Astrocyte of the spinal cord (primary cell): ENCODE measurements at regions not wholly inside any gene's neighbourhood (a gene's known extent, or its start where the extent isn't known, plus 50 kb on each side); places are given as distances from the start of the nearest gene placed in this dataset.

Experiments used
- DNase-seq: peaks from one replicate; pipeline ENCODE4 v3.0.0; 2011; ENCODE audit warnings: low read depth, low spot score
- H3K4me3 ChIP-seq: 2 replicates; pipeline ENCODE4 v1.5.1; 2011; ENCODE audit warnings: low read depth, mild to moderate bottlenecking, low read length, moderate library complexity
- in situ Hi-C: cut with HindIII; loops from 2 replicates; pipeline ENCODE4 v1.10.0; 2017; ENCODE audit warnings: low sequenced_read_pairs
- TF ChIP-seq, protein P1 (sequence below): IDR thresholded peaks from 2 replicates; pipeline ENCODE4 v1.5.1; 2012; ENCODE audit warnings: low read depth, mild to moderate bottlenecking, low read length, inconsistent platforms

DNA sequence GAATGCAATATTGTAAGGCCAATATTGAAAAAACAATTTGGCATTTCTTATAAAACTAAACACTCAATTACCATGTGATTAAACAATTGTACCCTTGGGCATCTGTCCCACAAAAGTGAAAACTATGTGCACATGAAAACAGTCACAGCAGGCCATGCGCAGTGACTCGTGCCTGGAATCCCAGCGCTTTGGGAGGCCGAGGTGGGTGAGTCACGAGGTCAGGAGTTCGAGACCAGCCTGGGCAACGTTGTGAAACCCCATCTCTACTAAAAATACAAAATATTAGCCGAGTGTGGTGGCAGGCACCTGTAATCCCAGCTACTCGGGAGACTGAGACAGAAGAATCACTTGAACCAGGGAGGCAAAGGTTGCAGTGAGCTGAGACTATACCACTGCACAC is 343.7 kb downstream of the DMRTA1 start:
- TF ChIP-seq, protein P1, sequence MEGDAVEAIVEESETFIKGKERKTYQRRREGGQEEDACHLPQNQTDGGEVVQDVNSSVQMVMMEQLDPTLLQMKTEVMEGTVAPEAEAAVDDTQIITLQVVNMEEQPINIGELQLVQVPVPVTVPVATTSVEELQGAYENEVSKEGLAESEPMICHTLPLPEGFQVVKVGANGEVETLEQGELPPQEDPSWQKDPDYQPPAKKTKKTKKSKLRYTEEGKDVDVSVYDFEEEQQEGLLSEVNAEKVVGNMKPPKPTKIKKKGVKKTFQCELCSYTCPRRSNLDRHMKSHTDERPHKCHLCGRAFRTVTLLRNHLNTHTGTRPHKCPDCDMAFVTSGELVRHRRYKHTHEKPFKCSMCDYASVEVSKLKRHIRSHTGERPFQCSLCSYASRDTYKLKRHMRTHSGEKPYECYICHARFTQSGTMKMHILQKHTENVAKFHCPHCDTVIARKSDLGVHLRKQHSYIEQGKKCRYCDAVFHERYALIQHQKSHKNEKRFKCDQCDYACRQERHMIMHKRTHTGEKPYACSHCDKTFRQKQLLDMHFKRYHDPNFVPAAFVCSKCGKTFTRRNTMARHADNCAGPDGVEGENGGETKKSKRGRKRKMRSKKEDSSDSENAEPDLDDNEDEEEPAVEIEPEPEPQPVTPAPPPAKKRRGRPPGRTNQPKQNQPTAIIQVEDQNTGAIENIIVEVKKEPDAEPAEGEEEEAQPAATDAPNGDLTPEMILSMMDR: no peak
- in situ Hi-C loops: no loop called here
- no peak for DNase-seq
- no peak overlapping the region for H3K4me3 ChIP-seq

DNA sequence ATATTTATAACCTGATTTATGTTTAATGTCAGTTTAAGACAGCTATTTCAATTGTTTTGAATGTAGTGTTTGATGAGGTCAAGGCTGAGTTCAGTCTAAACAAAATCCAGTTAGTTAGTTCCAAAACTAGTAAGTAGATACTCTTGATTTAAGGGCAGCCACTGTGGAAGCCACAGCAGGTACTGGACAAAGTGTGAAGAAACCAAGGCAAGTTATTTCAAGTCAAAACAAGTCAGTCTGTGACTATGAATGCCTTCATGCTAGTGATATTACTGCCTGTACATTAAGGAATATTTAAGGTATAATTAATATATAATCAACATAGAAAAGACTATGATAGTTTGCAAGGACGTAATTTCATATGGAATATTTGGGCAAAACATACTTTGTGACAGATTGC is 362.3 kb downstream of the DMRTA1 start:
- no peak for DNase-seq
- in situ Hi-C loops: no loop called here
- H3K4me3 ChIP-seq: no peak overlapping the region
- TF ChIP-seq, protein P1: no peak

DNA sequence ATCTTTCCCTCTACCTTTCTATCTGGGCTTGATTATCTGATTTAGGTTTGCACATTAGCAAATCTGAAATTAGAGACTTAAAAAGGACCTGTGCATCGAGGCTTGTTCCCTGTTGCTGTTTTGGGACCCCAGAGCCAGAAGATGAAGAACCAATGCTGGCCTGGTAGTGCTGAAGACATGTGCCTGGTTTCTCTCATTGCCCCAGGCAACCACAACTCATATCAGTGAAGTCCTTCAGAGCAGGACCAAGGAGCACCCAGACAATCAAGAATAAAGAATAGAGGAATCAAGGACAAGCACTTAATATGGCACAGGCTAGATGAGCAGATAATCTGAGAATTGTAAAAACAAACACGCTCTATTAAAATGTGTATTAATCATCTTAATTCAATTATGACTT is 362.7 kb downstream of the DMRTA1 start:
- no peak for DNase-seq

DNA sequence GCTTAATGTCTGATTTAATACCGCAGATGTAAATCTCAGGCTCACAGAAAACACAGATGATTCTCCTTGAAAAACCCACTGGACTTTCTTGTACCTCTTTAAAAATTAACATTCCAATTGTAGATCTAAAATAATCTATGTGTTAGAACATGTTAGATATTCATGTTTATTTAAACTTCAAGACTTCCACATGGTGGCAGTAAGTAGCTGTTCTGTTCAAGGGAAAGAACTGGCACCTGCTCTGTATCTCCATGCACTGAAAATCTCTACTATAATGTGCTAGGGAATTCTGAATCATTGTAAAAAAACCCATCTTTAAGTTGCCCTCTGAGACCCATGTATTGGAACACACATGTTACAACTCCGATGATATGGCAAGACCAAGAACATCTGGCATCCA is 366.9 kb downstream of the DMRTA1 start:
- in situ Hi-C loops: no loop called here
- peak; percentile 53 for DNase-seq
- H3K4me3 ChIP-seq: no peak overlapping the region
- TF ChIP-seq, protein P1: peak; percentile 29

More for the DNA sequence above, 362.7 kb downstream of the DMRTA1 start:
- TF ChIP-seq, protein P1: no peak
- in situ Hi-C loops: no loop called here
- no peak overlapping the region for H3K4me3 ChIP-seq

DNA sequence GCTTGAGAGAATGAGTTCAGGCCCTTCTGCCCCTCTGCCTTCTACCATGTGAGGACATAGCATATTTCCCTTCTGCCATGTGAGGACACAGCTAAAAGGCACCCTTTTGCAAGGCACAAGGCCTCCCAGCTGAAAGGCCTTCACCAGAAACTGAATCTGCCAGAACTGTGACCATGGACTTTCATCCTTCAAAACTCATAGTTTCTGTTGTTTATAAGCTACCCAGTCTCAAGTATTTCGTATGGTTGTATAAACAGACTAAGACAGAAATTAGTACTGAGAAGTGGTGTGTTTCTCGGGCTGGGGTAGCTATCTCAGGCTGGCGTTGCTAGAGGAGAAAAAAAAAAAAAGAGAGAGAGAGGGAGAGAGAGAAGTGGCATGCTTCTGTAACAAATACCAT is 368.6 kb downstream of the DMRTA1 start:
- H3K4me3 ChIP-seq: no peak overlapping the region
- in situ Hi-C loops: no loop called here
- DNase-seq: no peak
- TF ChIP-seq, protein P1: no peak

DNA sequence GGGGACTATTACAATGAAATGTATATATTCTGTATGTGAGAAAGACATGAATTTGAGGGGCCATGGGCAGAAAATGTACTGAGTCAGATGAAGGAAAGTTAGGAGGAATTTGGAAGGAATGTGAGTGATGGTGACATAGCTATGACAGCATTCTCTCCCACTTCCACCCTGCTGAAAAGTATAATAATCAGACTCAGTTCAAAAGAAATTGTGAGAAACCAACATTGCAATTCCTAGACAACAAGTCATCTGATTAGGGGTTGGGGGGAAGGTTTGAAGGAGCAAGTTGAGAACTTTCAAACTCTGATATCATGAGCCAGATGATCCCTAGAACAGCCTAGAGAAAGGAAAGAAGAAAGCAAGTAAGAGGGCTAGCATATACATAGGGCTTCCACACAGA is 370.6 kb downstream of the DMRTA1 start:
- in situ Hi-C loops: no loop called here
- no peak overlapping the region for H3K4me3 ChIP-seq
- TF ChIP-seq, protein P1: no peak
- DNase-seq: peak; percentile 57

DNA sequence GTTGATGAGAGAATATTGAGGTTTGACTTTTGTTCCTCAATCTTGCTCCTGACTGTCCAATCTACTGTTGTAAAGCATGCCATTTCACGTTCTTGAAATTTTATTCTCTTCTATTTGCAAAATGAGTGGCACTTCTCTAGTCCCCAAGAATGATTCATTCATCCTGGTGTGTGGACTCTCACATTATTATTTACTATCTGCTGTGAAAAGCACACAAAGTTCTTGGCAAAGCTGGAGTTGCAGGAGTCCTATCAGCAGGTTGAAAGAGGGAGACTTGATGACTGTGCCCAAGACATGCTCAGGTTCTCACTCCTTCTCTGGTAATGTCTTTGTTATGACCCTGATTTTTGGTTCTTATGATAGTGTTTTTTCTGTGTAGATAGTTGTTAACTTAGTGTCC is 382.6 kb downstream of the DMRTA1 start:
- H3K4me3 ChIP-seq: no peak overlapping the region
- no peak for DNase-seq
- TF ChIP-seq, protein P1: no peak
- in situ Hi-C loops: no loop called here
